HS-5 (cell line): ENCODE measurements at regions not wholly inside any gene's neighbourhood (a gene's known extent, or its start where the extent isn't known, plus 50 kb on each side); places are given as distances from the start of the nearest gene placed in this dataset.
"Not testable (repeated sequence)": the region's sequence is repeated elsewhere in the genome, so short reads cannot be mapped to it uniquely, and the experiment has no call there.

Source experiments
- DNase-seq: peaks from one replicate; pipeline ENCODE4 v3.0.0-alpha.2; 2012; ENCODE audit warnings: low read depth

DNA sequence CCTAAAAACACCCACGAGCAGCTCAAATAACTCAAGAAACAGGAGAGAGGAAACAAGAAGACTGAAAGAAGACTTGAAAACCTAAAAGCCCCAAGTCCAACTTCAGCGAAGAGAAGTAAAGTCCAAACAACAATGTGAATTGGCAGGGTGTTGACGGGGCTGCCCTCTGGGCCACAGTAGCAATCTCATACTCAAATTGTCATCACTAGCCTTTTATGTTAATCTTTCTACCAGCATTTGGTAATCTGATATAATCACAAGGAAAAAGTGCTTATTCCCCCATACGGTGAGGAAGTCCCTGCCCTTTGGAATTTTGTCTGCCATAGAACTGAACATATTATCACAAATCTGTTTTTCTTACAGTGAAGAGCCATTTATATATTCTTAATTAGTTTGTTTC, 51.5 kb upstream of the IFNE start:
- DNase-seq = no peak

DNA sequence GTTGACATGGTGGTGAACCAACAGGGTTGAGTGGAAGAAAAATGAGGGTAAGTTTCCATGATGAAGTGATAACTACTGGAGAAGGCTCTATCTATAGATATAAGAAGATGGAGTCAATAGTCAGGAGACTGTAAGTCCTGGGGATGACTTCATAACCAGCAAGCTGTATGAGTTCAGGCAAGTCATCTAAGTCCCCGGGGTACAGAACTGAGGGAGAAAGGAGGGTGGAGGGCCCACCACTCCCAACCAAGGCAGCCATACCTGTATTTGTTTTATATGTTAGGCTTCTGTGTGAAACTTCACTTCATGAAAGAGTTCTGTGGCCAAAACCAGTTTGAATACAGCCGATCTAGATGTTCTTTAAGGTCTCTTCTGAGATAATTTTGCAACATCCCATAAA, 53.3 kb upstream of the IFNE start:
- no peak for DNase-seq

DNA sequence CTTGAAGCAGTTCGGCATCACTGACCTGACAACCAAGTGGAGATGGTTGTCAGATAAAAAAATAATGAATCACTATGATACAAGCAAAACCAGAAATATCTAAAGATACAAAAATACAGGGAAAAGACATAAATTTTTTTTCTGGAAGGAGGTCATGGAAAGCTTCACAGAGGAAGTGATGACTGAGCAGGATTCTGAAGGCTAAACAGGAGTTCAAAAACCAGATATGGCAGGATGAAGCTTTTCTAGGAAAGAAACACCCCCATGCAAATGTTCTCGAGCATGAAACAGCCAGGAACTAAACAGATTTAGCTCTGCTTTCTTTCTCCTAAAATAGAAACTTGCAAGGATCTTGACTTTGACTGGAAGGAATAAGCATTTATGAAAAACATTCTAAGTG, 60.7 kb upstream of the IFNE start:
- DNase-seq = no peak

DNA sequence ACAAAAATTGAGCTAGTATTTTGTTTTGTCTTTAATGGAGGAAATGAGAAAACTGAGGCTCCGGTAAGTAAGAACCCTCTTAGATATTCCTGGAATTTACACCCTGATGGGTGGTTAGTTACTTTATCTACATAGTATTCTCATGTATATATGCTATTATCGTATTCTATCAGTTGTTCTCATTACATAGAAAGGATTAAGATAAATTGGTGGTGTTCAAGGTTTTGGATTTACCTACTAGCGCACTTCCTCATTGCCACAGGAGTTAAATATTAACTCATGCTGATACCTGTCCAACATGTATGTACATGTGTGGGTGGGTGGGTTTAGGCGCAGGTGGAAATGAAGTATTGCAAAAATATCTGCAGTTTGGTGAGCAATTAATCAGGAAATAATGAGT, 61.1 kb upstream of the IFNE start:
- DNase-seq = no peak

DNA sequence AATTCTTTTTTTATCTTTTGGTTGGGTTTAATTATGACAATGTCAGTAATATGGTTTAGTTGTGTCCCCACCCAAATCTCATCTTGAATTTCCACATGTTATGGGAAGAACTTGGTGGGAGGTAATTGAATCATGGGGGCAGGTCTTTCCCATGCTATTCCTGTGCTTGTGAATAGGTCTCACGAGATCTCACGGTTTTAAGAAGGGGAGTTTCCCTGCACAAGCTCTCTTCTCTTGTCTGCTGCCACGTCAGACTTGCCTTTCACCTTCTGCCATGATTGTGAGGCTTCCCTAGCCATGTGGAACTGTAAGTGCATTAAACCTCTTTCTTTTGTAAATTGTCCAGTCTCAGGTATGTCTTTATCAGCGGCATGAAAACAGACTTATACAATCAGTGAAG, 61.7 kb upstream of the IFNE start:
- DNase-seq = not testable (repeated sequence)

DNA sequence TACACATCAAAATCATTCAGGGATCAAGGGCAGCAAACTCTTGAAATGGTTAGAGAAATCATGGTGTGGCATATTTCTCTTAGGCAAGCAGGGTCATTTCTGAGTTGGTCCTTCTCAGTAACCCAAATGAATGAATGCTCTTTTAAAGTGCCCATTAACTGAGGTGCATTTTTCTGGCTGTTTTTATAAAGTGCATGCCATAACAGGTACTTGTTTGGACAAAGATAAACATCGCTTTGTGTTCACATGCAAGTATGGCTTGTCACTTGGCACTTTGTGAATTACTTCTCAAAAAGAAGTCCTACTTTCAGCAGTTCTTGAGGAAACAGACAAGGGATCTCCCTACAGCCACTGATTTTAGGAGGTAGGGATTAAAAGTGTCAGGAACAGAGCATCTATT, 64.8 kb upstream of the IFNE start:
- DNase-seq = no peak

DNA sequence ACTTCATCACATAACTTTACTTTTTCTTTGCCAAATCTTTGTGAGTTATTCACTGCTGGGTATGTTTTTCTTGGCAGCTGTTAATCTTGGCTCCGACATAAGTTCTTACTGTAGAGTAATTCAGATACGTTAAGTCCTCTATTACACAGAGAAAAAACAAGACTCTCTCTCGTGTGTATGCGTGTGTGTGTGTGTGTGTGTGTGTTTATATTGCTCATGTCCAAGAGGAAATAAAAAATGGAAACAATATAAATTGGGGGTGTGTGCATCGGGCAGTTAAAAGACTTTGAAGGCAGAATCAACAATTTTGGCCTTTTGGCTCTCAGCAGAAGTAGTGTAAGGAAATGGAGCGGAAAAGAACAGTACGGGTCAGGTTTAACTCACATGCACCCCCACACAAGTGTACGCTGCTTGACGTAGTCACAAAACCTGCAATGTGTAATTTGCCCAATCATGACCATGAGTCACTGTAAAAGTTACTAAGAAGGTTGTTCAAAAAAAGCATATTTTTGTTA, 67.2 kb upstream of the IFNE start:
- DNase-seq = peak; percentile 83

DNA sequence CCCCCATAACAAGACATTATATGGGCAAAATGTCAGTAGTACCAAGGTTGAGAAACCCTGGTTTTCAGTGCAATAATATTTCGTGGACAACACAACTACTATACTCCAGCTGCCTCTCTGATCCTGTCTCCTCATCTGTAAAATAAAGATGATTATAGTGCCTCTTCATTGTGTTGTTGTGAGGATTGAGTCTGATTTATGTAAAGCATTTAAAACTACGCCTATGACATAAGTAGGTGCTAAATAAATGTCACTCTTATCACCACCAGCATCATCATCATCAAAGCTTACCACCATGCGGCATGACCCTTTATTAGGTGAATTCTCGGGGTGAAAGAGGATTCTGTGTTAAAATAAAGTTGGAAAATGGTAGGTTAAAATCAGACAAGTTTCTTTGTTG, 67.8 kb upstream of the IFNE start:
- no peak for DNase-seq

DNA sequence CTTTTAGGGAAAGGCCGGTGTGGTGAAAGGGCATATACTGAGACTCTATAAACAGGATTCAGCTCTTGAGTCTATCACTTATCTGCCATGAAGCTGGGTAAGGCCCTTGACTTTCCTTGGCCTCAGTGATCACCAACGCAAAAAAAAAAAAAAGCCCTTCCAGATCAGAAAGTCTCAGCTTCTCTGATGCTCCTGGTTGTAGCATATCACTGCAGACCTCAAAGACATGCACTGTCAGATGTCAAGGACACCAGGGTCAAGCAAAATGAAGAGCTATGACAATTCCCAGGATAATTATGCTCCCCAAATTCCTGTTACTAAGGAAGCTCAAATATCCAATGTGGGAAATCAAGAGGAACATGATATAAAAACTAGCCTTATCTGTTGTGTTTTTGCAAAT, 68.3 kb upstream of the IFNE start:
- no peak for DNase-seq

DNA sequence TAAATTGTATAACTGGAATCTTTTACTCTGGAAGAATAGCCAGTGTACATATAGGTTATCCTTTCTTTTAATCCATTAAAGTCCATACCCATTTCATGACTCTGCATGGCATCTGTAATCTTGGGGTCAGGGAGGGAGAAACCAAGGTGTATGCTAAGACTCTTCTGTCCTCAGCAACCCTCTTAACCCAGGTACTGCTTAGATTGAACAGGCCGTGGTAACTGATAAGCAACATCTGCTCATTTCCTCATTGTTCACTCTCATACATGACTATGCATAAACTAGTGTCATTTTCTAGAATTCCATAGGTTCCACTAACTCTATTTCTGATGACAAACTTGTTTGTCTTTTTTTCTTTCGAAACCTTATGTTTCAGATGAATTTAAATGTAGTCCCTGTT, 69.3 kb upstream of the IFNE start:
- no peak for DNase-seq

DNA sequence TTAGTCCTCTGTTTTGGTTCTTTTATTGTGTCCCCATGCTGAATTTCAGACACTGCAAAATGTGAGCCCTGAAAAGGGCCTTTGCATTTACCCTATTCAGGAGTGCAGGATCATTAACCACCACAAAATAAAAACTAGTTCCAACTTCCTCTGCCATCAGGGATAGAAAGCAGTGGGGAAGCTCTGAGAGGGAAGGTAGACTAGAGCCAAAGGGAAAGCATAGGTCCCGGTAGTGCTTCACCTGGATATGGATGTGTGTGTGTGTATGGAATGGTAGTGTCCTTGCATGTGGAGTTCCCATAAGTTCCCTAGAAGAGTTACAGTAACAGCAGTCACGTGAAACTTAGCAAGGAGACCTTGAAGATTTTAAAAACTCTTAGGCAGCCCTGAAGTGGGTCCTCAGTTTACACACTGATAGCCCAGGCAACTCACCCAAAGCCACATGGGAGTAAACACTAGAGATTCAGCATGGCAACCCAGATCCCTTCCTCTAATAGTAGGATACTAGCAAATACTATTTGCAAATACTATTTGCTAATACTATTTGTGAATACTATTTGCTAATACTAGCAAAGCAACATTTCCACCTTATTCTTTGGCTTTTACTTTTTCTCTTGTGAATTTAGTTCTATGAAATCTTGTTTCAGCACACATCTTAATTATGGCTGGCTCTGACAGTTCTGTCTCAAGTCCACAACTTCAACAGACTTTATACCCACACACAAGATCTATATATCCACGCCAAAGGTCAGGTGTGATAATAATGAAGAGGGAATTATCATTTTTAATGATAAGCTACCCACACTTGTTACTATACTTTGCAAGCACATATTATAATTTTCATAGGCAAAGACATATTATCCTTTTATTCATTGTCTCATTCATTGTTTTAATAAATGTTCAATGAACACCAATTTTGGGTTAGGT, 70.4 kb upstream of the IFNE start:
- DNase-seq = no peak

DNA sequence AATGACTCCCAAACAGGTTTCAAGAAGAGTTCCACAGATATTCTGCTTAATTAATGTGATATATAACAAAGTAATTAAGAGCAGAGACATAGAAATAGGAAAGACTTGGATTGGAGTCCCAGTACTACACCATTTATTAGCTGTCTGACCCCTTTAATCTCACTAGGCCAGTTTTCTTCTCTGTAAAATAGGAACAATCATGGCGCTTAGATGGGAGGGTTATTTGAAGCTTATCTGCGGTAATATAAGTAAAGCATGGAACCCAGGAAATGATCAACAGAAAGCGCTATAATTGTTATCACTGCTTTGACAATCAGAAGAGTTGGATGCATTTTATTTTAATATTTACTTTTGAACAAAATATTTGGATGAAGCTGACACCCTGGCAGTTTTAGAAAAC, 71.3 kb upstream of the IFNE start:
- no peak for DNase-seq

DNA sequence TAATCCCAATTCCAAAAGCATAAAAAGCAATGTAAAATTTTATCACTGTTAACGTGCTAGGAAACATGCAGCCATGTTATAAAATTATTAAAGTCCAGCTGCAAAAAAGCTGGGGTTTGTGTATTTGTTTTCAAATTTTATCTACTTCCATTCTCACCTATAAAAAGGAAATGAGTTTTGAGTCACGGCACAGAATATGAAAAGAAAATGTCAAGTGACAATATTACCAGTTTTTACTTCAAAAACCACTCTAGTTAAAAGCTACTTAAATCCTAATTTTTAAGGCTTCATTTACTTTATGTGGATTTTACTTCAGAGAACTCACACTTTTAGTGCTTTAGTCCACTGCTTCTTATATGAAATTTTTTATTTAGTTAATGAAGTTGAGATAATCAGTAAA, 72.7 kb upstream of the IFNE start:
- DNase-seq = no peak

DNA sequence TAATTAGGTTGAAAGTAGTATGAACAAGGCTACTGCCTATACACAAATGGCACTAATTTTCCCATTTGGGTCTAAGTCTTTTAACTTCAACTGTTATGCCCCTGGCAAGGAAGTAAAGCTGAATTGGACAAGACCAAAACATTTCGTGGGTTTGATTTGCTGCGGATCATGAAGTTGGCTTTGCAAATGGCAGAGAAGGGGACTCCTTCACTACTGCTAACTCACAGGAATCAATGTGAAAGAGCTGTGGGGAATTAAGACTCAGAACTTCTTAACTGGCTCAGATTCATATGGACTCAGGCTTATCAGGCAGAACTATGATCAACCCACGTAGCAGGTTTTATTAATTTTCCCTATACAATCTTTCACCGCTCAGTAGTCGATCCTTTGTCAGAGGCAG, 73.8 kb upstream of the IFNE start:
- no peak for DNase-seq

DNA sequence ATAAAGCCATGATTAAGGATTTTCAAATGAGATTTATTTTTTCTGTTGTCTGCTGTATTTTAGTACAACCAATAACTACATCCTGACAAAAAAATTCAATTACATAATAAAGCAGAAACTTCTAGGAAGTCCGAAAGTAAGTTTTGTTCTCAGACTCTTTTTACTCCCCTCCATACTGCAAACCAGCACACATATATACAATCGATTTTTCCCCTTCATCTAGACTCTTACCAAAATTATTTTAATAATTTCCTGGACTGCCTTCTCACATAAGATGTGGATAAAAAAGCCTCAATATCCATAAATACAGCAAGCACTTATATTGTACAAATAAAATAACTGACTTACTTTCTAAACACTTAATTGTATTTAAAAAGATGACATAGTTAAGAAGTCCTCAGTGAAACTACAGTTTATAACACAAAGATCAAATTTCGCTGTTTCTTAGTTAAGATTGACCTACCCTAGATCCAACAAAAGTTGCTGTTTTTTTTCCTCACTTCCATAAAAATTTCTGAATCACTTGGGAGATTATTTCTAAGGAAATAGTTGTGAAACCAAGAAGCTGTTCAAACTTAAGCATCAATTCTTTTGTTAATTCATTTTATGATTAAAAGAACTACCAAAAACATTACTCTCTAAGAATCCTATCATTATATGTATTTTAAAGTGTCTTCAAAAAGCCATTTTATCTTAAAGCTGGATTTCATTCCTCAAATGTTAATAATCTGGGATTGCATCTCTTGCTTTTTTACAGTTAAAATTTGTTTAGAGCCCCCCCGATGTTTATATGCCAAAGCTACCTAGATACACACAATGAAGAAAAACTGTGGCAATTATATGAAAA, 74.7 kb upstream of the IFNE start:
- DNase-seq = no peak

DNA sequence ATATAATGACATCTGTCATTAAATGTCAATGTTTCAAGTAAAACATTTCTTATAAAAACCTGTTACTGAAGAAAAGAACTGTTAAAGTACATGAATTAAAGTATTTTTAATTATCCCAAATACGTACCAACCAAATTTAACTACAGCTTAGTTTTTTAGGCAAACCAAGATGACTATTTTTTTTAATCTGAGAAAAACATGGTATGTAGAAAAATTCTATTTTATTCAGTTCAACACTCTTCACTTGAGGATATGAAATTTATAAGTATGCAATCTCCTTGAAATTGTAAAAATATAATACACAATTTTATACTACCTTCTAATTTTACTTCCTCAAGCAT, 75.3 kb upstream of the IFNE start:
- no peak for DNase-seq

DNA sequence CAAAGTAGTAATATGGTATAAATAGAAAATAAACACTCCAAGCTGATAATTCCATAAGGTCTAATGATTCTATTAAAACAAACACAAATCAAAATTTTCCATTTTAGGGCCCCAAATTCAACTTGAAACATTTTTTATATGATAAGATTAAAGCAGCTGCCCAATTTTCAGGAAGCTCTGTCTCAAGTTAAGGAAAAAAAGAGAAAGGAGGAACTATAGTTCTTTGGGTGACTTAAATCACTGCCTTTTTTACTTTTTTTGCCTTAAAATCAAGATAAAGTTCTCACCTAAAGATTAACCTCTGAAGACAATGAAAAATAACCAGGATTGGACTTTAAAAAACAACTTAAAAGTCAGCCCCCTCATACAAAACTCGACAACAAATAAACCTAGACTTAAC, 76.0 kb upstream of the IFNE start:
- DNase-seq = no peak

DNA sequence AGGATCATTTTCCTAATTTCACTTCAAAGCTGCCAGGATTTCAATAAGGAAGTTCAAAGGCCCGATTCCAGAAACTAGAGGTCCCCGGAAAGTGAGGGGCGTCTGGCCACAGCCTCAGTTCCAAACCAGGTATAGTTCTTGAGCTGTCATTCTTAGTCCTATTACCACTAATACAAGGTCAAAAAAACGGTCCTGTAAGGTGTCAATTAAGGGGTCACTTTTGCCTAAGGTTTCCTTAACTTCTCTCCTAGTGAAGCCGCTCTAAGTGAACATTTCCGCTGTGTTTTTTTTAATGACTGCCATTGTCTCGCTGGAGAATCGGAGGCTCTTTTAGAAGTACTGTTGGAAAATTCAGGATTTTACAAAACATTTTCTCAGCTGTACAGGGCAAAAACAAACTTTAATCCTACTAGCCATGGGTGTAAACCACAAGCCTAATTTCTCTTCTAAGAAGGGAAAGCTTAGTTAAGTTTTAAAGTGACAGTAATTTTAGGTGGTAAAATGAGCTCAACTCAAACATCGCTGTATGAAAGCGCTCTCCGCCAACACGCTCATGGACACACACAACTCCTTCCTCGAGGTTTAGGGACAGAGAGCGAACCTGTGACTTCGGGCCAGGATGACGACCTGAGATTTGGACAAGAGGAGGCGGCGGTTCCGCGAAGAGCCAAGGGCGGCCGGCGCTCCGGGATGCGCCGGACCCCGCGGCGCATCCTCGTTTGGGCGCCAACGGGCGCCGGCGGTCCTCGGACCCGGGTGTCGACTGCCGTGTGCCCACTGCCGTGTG, 76.7 kb upstream of the IFNE start:
- no peak for DNase-seq

DNA sequence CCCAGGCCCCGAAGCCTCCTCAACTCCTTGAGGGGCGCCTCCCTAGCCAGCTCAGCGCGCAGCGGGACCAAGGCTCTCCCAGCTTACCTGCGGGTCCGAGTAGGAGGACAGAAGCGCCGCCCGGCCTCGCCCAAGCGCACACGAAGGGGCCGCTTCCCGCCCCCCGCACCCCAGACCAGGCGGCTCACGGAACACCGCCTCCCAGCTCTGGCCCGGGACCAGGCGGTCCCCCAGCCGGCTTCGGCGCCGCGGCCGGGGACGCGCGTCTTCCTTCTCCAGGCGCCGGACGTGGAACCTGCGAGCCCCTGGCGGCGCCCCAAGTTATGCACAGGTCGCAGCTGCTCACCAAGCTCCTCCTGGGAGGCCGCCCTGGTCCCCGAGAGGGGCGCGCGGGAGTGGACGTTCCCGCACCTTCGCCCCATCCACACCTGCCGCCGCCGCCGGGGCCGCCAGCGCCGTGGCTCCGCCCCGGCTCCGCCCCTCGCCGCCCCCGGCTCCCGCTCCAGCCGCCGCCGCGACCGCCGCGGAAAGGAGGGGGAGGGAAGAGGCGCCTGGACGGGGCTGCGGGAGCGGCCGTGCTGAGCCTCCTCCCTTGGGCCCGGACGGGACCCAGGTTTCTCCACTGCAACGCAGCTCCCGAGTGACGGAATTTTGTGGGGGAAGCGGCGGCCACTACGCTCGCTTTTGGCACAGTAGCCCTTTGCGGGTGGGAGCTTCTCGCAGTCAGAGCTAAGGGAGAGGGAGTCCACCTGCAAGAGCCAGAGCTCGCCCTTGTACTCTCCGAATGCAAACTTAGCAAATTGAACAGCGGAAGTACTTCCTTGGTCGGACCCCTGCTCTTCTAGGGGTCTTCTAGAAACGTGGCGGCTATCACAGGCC, 77.5 kb upstream of the IFNE start:
- DNase-seq = no peak

DNA sequence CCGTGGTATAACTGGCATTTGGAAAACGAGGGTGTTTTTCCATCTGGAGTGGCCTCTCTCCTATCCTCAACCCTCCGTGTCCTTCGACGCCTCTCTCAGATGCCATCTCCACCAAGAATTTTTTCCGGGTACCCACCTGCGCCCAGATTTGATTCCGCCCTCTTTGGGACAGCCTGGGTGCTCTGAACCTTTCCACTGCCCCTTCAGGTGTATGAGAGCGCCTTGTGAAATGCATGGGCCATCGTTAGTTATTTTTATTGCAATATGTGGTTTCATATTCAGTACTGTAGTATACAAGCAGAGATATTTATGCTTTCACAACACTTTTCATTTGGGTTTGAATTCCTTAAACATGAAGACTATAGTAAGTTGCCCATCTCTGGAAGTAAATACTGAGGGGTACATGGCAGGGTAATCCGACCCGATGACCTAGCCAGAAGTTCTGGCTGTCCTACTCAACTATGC, 78.2 kb upstream of the IFNE start:
- DNase-seq = no peak

DNA sequence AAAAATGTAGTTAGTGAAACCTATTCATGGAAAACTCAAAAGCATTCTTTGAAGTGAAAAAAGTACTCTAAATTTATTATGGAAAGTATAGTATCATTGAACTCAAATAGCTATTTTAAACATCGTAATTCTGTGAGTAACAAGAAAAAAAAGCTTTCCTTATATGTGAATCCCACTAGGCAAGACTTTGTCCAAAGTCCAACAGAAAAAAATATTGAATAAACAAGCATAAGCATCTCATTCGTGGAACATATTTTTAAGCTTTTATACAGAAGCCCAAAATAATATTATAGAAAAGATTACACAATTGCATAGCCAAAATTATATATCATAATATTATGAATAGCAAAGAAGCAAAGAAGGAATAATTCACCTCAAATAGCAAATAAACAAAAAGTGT, 79.4 kb upstream of the IFNE start:
- no peak for DNase-seq
